ENCODE measurements at regions not wholly inside any gene's neighbourhood (a gene's known extent, or its start where the extent isn't known, plus 50 kb on each side); places are given as distances from the start of the nearest gene placed in this dataset.

GRCh38 chr1:181190364-181191035, 102.0 kb downstream of the IER5 start:
- Mint-ChIP-seq H3K27me3 (ENCODE audit: insufficient read depth) (peaks cover 46% of the 10 kb centered on the region), H3K27ac (no peak overlapping the region), H3K36me3 (ENCODE audit: low read depth) (no peaks in the 10 kb centered on the region), H3K4me3 (peak overlapping the region; percentile 43), H3K9me3 (peaks cover 8% of the 10 kb centered on the region), H3K4me1 (no peaks in the 10 kb centered on the region)
- 78 to 88% methylated on average over 9 to 17 of the region's 18 CpGs for WGBS, 2 experiments (ENCODE audit: insufficient coverage in 1 of 2, insufficient read length in 1 of 2)
- Histone ChIP-seq H3K4me3 (ENCODE audit: low read length) (peak overlapping the region; percentile 71), H3K27ac (ENCODE audit: low read depth, low read length) (no peak overlapping the region), H3K9ac (ENCODE audit: extremely low read depth, low read length, poor library complexity, severe bottlenecking) (no peak overlapping the region), H3K4me1 (ENCODE audit: control insufficient read depth, insufficient read depth, low read length) (peaks cover 2% of the 10 kb centered on the region), H3K36me3 (ENCODE audit: control insufficient read depth, insufficient read depth, low read length) (no peaks in the 10 kb centered on the region), H3K27me3 (ENCODE audit: control insufficient read depth, insufficient read depth, low read length, poor library complexity, severe bottlenecking) (peaks cover 7% of the 10 kb centered on the region), H3K9me3 (ENCODE audit: control insufficient read depth, low read length) (no peaks in the 10 kb centered on the region)
- DNase-seq, result peak; percentile 62
- peak; percentile 49 for TF ChIP-seq CTCF (conservative IDR thresholded peaks at IDR 0.05)

GRCh38 chr1:181191494-181192040, 103.1 kb downstream of the IER5 start:
- peaks cover 11% of the 10 kb centered on the region for H3K9me3 Mint-ChIP-seq
- peaks cover 37% of the 10 kb centered on the region for H3K27me3 Mint-ChIP-seq (ENCODE audit: insufficient read depth)
- H3K4me3 Mint-ChIP-seq, result no peak overlapping the region
- H3K4me3 ChIP-seq (ENCODE audit: low read length), result no peak overlapping the region
- WGBS, 2 experiments (ENCODE audit: insufficient coverage in 1 of 2, insufficient read length in 1 of 2), result 94 to 98% methylated on average over 4 to 5 of the region's 5 CpGs
- no peak for DNase-seq
- H3K27me3 ChIP-seq (ENCODE audit: control insufficient read depth, insufficient read depth, low read length, poor library complexity, severe bottlenecking), result peaks cover 7% of the 10 kb centered on the region
- peaks cover 2% of the 10 kb centered on the region for H3K4me1 ChIP-seq (ENCODE audit: control insufficient read depth, insufficient read depth, low read length)
- no peak overlapping the region for H3K27ac ChIP-seq (ENCODE audit: low read depth, low read length)
- no peak for TF ChIP-seq CTCF (conservative IDR thresholded peaks at IDR 0.05)
- no peaks in the 10 kb centered on the region for H3K4me1 Mint-ChIP-seq
- peaks cover 3% of the 10 kb centered on the region for H3K9me3 ChIP-seq (ENCODE audit: control insufficient read depth, low read length)
- no peaks in the 10 kb centered on the region for H3K36me3 Mint-ChIP-seq (ENCODE audit: low read depth)
- H3K27ac Mint-ChIP-seq, result no peak overlapping the region
- H3K36me3 ChIP-seq (ENCODE audit: control insufficient read depth, insufficient read depth, low read length), result no peaks in the 10 kb centered on the region
- no peak overlapping the region for H3K9ac ChIP-seq (ENCODE audit: extremely low read depth, low read length, poor library complexity, severe bottlenecking)

GRCh38 chr1:181192316-181192715, 103.8 kb downstream of the IER5 start:
- Mint-ChIP-seq H3K4me1 (no peaks in the 10 kb centered on the region), H3K27me3 (ENCODE audit: insufficient read depth) (peaks cover 32% of the 10 kb centered on the region), H3K27ac (no peak overlapping the region), H3K4me3 (no peak overlapping the region), H3K9me3 (peaks cover 11% of the 10 kb centered on the region), H3K36me3 (ENCODE audit: low read depth) (no peaks in the 10 kb centered on the region)
- TF ChIP-seq CTCF (conservative IDR thresholded peaks at IDR 0.05), result no peak
- H3K9ac ChIP-seq (ENCODE audit: extremely low read depth, low read length, poor library complexity, severe bottlenecking), result no peak overlapping the region
- DNase-seq, result peak; percentile 30
- H3K4me3 ChIP-seq (ENCODE audit: low read length), result no peak overlapping the region
- no peaks in the 10 kb centered on the region for H3K36me3 ChIP-seq (ENCODE audit: control insufficient read depth, insufficient read depth, low read length)
- peaks cover 5% of the 10 kb centered on the region for H3K9me3 ChIP-seq (ENCODE audit: control insufficient read depth, low read length)
- peaks cover 7% of the 10 kb centered on the region for H3K27me3 ChIP-seq (ENCODE audit: control insufficient read depth, insufficient read depth, low read length, poor library complexity, severe bottlenecking)
- 68 to 80% methylated on average over 4 of the region's 4 CpGs for WGBS, 2 experiments (ENCODE audit: insufficient coverage in 1 of 2, insufficient read length in 1 of 2)
- no peak overlapping the region for H3K27ac ChIP-seq (ENCODE audit: low read depth, low read length)
- peaks cover 2% of the 10 kb centered on the region for H3K4me1 ChIP-seq (ENCODE audit: control insufficient read depth, insufficient read depth, low read length)

Measured in endodermal cell (in vitro differentiated cells).